HepG2 (cell line): ENCODE measurements at regions not wholly inside any gene's neighbourhood (a gene's known extent, or its start where the extent isn't known, plus 50 kb on each side); places are given as distances from the start of the nearest gene placed in this dataset.

ENCODE experiments used
- AHR ChIP-seq: IDR thresholded peaks from 2 replicates; pipeline ENCODE4 v1.6.1; 2018; ENCODE audit warnings: missing genetic modification reagents, missing compliant biosample characterization
- ATF2 ChIP-seq: sonication (generic); formaldehyde crosslinking; IDR thresholded peaks from 2 replicates; pipeline ENCODE4 v1.4.0; 2020; ENCODE audit warnings: missing genetic modification reagents
- ELF1 ChIP-seq: sonication (generic); formaldehyde crosslinking; IDR thresholded peaks from 2 replicates; pipeline ENCODE4 v1.4.0; 2020; ENCODE audit warnings: missing genetic modification reagents
- FOXK1 ChIP-seq: sonication (generic); formaldehyde crosslinking; IDR thresholded peaks from 2 replicates; pipeline ENCODE4 v1.4.0; 2020; ENCODE audit warnings: low read depth, missing genetic modification reagents, borderline replicate concordance
- GABPB1 ChIP-seq: IDR thresholded peaks from 2 replicates; pipeline ENCODE4 v1.6.1; 2016; ENCODE audit warnings: mild to moderate bottlenecking, missing genetic modification reagents, moderate library complexity, missing compliant biosample characterization
- GATAD1 ChIP-seq: IDR thresholded peaks from 2 replicates; pipeline ENCODE4 v1.6.1; 2016; ENCODE audit warnings: missing genetic modification reagents, missing compliant biosample characterization
- HMGXB4 ChIP-seq, 2 experiments: sonication (generic) in 1 of 2; formaldehyde crosslinking in 1 of 2; IDR thresholded peaks; 2 replicates each; pipeline versions ENCODE4 v1.4.0 to v1.6.1; 2018 to 2020; ENCODE audit warnings: missing genetic modification reagents in 2 of 2, borderline replicate concordance in 1 of 2, low read depth in 1 of 2, mild to moderate bottlenecking in 1 of 2, missing biosample characterization in 1 of 2
- HNF1B ChIP-seq: sonication (generic); formaldehyde crosslinking; IDR thresholded peaks from 2 replicates; pipeline ENCODE4 v1.5.1; 2020; ENCODE audit warnings: mild to moderate bottlenecking, moderate library complexity, missing genetic modification reagents
- KDM2A ChIP-seq: sonication (generic); formaldehyde crosslinking; IDR thresholded peaks from 2 replicates; pipeline ENCODE4 v1.4.0; 2020; ENCODE audit warnings: low read depth, missing genetic modification reagents, borderline replicate concordance
- KMT2A ChIP-seq: sonication (generic); formaldehyde crosslinking; IDR thresholded peaks from 2 replicates; pipeline ENCODE4 v1.4.0; 2020; ENCODE audit warnings: missing genetic modification reagents
- LCORL ChIP-seq, 2 experiments: fragments of 450-650 bp in 1 of 2; sonication (generic) in 1 of 2; formaldehyde crosslinking in 1 of 2; IDR thresholded peaks; 2 replicates each; pipeline versions ENCODE4 v1.5.0 to v1.6.1; 2017 to 2020; ENCODE audit warnings: antibody characterized with exemption in 1 of 2, missing genetic modification reagents in 1 of 2
- MIXL1 ChIP-seq: IDR thresholded peaks from 2 replicates; pipeline ENCODE4 v1.6.1; 2016
- MTA3 ChIP-seq: sonication (generic); formaldehyde crosslinking; IDR thresholded peaks from 2 replicates; pipeline ENCODE4 v1.4.0; 2020; ENCODE audit warnings: missing genetic modification reagents
- MYNN ChIP-seq: sonication (generic); formaldehyde crosslinking; IDR thresholded peaks from 2 replicates; pipeline ENCODE4 v1.4.0; 2020; ENCODE audit warnings: mild to moderate bottlenecking, low read depth, missing genetic modification reagents
- PAF1 ChIP-seq: IDR thresholded peaks from 2 replicates; pipeline ENCODE4 v1.6.1; 2016; ENCODE audit warnings: missing genetic modification reagents, missing compliant biosample characterization
- SALL1 ChIP-seq: sonication (generic); formaldehyde crosslinking; IDR thresholded peaks from 2 replicates; pipeline ENCODE4 v1.8.0; 2022; ENCODE audit warnings: mild to moderate bottlenecking, missing genetic modification reagents
- SP5 ChIP-seq: IDR thresholded peaks from 2 replicates; pipeline ENCODE4 v1.6.1; 2016; ENCODE audit warnings: low read depth, borderline replicate concordance
- TSC22D2 ChIP-seq: sonication (generic); formaldehyde crosslinking; IDR thresholded peaks from 2 replicates; pipeline ENCODE4 v1.5.1; 2020; ENCODE audit warnings: missing genetic modification reagents, mild to moderate bottlenecking, borderline replicate concordance
- ZBTB25 ChIP-seq: IDR thresholded peaks from 2 replicates; pipeline ENCODE4 v1.6.1; 2018; ENCODE audit warnings: missing genetic modification reagents
- ZNF18 ChIP-seq: sonication (generic); formaldehyde crosslinking; IDR thresholded peaks from 2 replicates; pipeline ENCODE4 v1.8.0; 2022; ENCODE audit warnings: mild to moderate bottlenecking, missing genetic modification reagents; ENCODE audit not compliant: insufficient replicate concordance
- ZNF335 ChIP-seq: sonication (generic); formaldehyde crosslinking; IDR thresholded peaks from 2 replicates; pipeline ENCODE4 v1.4.0; 2020; ENCODE audit warnings: missing genetic modification reagents
- ZNF724P ChIP-seq: sonication (generic); formaldehyde crosslinking; IDR thresholded peaks from 2 replicates; pipeline ENCODE4 v1.8.0; 2022; ENCODE audit warnings: missing genetic modification reagents, borderline replicate concordance
- ZNF746 ChIP-seq: sonication (generic); formaldehyde crosslinking; IDR thresholded peaks from 2 replicates; pipeline ENCODE4 v1.8.0; 2022; ENCODE audit warnings: mild to moderate bottlenecking, missing genetic modification reagents

- TF ChIP-seq GABPB1 (peak; percentile 24; the same call in 1 of the 2 replicates), MIXL1 (CRISPR knock-in tag) (0 out of 2 replicates have a peak, but pooled peaks have one; percentile 20), FOXK1 (peak; percentile 18; the same call in 1 of the 2 replicates), SALL1 (CRISPR knock-in tag) (peak; percentile 66), KMT2A (CRISPR knock-in tag) (peak; percentile 53; the same call in 1 of the 2 replicates), ZNF335 (CRISPR knock-in tag) (no peak), ELF1 (0 out of 2 replicates have a peak, but pooled peaks have one; percentile 12), KDM2A (CRISPR knock-in tag) (peak; percentile 76), ZNF746 (CRISPR knock-in tag) (no peak), PAF1 (CRISPR knock-in tag) (no peak), MTA3 (CRISPR knock-in tag) (no peak), GATAD1 (CRISPR knock-in tag) (0 out of 2 replicates have a peak, but pooled peaks have one; percentile 44), AHR (peak; percentile 88; the same call in 1 of the 2 replicates), HMGXB4 (CRISPR knock-in tag; IDR thresholded peaks at IDR 0.05; ENCODE audit: borderline replicate concordance in 1 of 2, low read depth in 1 of 2) (peak in 1 of 2 experiments; percentile 36; a peak in 2 of 4 replicates), ZBTB25 (CRISPR knock-in tag) (0 out of 2 replicates have a peak, but pooled peaks have one; percentile 41), SP5 (no peak), LCORL (IDR thresholded peaks at IDR 0.05) (no peak), LCORL (CRISPR knock-in tag; IDR thresholded peaks at IDR 0.05) (peak; percentile 52; the same call in 1 of the 2 replicates), MYNN (CRISPR knock-in tag) (0 out of 2 replicates have a peak, but pooled peaks have one; percentile 61), ATF2 (CRISPR knock-in tag) (0 out of 2 replicates have a peak, but pooled peaks have one; percentile 42), HNF1B (CRISPR knock-in tag) (peak; percentile 67), ZNF18 (CRISPR knock-in tag) (no peak), TSC22D2 (0 out of 2 replicates have a peak, but pooled peaks have one; percentile 38), ZNF724P (CRISPR knock-in tag) (no peak)
Observed at GRCh38 chr17:65294181-65294719, 157.1 kb downstream of the RGS9 start (continued).
